HG02798 (cell line): ENCODE measurements at regions not wholly inside any gene's neighbourhood (a gene's known extent, or its start where the extent isn't known, plus 50 kb on each side); places are given as distances from the start of the nearest gene placed in this dataset.
A peak's percentile ranks its signal among the peaks of the same experiment; 100 is the strongest.
"Not testable (repeated sequence)": the region's sequence is repeated elsewhere in the genome, so short reads cannot be mapped to it uniquely, and the experiment has no call there.

ENCODE experiments used
- ATAC-seq: cut with Tn5 transposase; IDR thresholded peaks from one replicate; pipeline ENCODE4 v1.9.1; 2021; ENCODE audit warnings: mild to moderate bottlenecking; ENCODE audit not compliant: unreplicated experiment, poor library complexity

GRCh38 chr5:98318386-98318785 is 455.1 kb upstream of the RGMB start:
- ATAC-seq = no peak

GRCh38 chr5:98319299-98320011 is 454.0 kb upstream of the RGMB start:
- no peak for ATAC-seq

- no peak for ATAC-seq
These were observed 453.1 kb upstream of the RGMB start for GRCh38 chr5:98320343-98320742.

GRCh38 chr5:98321361-98321760 is 452.1 kb upstream of the RGMB start:
- no peak for ATAC-seq

- not testable (repeated sequence) for ATAC-seq
These were observed 448.3 kb upstream of the RGMB start for GRCh38 chr5:98325187-98325586.

- no peak for ATAC-seq
These were observed 445.4 kb upstream of the RGMB start for GRCh38 chr5:98328015-98328414.

GRCh38 chr5:98330871-98331270 is 442.6 kb upstream of the RGMB start:
- ATAC-seq = no peak

- ATAC-seq = no peak
These were observed 439.5 kb upstream of the RGMB start for GRCh38 chr5:98333921-98334320.

GRCh38 chr5:98334946-98335345 is 438.5 kb upstream of the RGMB start:
- ATAC-seq = no peak

GRCh38 chr5:98339141-98339848 is 434.2 kb upstream of the RGMB start:
- ATAC-seq = no peak

GRCh38 chr5:98341038-98342032 is 432.1 kb upstream of the RGMB start:
- no peak for ATAC-seq

GRCh38 chr5:98342958-98343660 is 430.4 kb upstream of the RGMB start:
- ATAC-seq = not testable (repeated sequence)

GRCh38 chr5:98349251-98349989 is 424.0 kb upstream of the RGMB start:
- peak; percentile 39 for ATAC-seq

GRCh38 chr5:98349990-98350365 is 423.5 kb upstream of the RGMB start:
- ATAC-seq = no peak

- ATAC-seq = no peak
These were observed 418.5 kb upstream of the RGMB start for GRCh38 chr5:98354922-98355321.

GRCh38 chr5:98360548-98360947 is 412.9 kb upstream of the RGMB start:
- no peak for ATAC-seq

GRCh38 chr5:98363157-98363556 is 410.3 kb upstream of the RGMB start:
- no peak for ATAC-seq

GRCh38 chr5:98364549-98364948 is 408.9 kb upstream of the RGMB start:
- no peak for ATAC-seq

GRCh38 chr5:98365126-98365525 is 408.3 kb upstream of the RGMB start:
- ATAC-seq = no peak

- no peak for ATAC-seq
These were observed 405.3 kb upstream of the RGMB start for GRCh38 chr5:98368141-98368540.
